Lung (tissue), 11 donors: ENCODE measurements at regions not wholly inside any gene's neighbourhood (a gene's known extent, or its start where the extent isn't known, plus 50 kb on each side); places are given as distances from the start of the nearest gene placed in this dataset.

Source experiments
- ATAC-seq: fragments of 200-7000 bp; cut with Tn5 transposase; one replicate; pipeline ENCODE4 v1.9.1; 2020; ENCODE audit warnings: moderate number of reproducible peaks; ENCODE audit not compliant: insufficient read depth, low FRiP score
- DNase-seq, 3 donors: peaks; one replicate each; pipeline ENCODE4 v3.0.0-alpha.2; 2013 to 2017
- H3K27ac ChIP-seq, 2 donors: one replicate each; pipeline ENCODE4 v1.5.1; 2013; ENCODE audit warnings: mild to moderate bottlenecking in 2 of 2, moderate library complexity in 2 of 2, control low read depth in 1 of 2, inconsistent platforms in 1 of 2, low read depth in 1 of 2, low read length in 1 of 2
- H3K27me3 ChIP-seq, 3 donors: one replicate each; pipeline ENCODE4 v1.5.1; 2013; ENCODE audit warnings: low read length in 2 of 3; ENCODE audit not compliant: control insufficient read depth in 3 of 3, insufficient read depth in 3 of 3
- H3K36me3 ChIP-seq, 4 donors: one replicate each; pipeline ENCODE4 v1.5.1; 2013; ENCODE audit warnings: low read length in 4 of 4, mild to moderate bottlenecking in 1 of 4, moderate library complexity in 1 of 4; ENCODE audit not compliant: control insufficient read depth in 4 of 4, insufficient read depth in 4 of 4
- H3K4me1 ChIP-seq, 5 donors: one replicate each; pipeline ENCODE4 v1.5.1; 2013; ENCODE audit warnings: low read length in 5 of 5, mild to moderate bottlenecking in 2 of 5, moderate library complexity in 1 of 5; ENCODE audit not compliant: control insufficient read depth in 5 of 5, insufficient read depth in 5 of 5
- H3K4me3 ChIP-seq: one replicate; pipeline ENCODE4 v1.5.1; 2013; ENCODE audit warnings: mild to moderate bottlenecking, control low read depth, moderate library complexity
- H3K9ac ChIP-seq, 2 donors: one replicate each; pipeline ENCODE4 v1.5.1; 2013; ENCODE audit warnings: low read length in 2 of 2, control low read depth in 1 of 2; ENCODE audit not compliant: insufficient read depth in 1 of 2
- H3K9me3 ChIP-seq, 4 donors: one replicate each; pipeline ENCODE4 v1.5.1; 2013; ENCODE audit warnings: low read length in 3 of 4, mild to moderate bottlenecking in 1 of 4, moderate library complexity in 1 of 4; ENCODE audit not compliant: control insufficient read depth in 4 of 4, insufficient read depth in 3 of 4
- WGBS, 2 donors: extraction: QIAGEN DNeasy Blood & Tissue Kit; methylation state at CpG; one replicate each; pipeline ENCODE4 v1.1.7; 2013; 5-methylcytosine and 5-hydroxymethylcytosine counted together
- TF ChIP-seq, protein P1 (sequence below): IDR thresholded peaks from 2 replicates; pipeline ENCODE4 v1.5.1; 2012; ENCODE audit warnings: mild to moderate bottlenecking; ENCODE audit errors: control extremely low read depth, extremely low read depth
- donor health status: control.
- donor health status: control.
- donor health status: Bipolar disorder and iron deficiency.
- donor health status: healthy.
- donor health status: DM: yes; HTN: yes; CAD: no.

DNA sequence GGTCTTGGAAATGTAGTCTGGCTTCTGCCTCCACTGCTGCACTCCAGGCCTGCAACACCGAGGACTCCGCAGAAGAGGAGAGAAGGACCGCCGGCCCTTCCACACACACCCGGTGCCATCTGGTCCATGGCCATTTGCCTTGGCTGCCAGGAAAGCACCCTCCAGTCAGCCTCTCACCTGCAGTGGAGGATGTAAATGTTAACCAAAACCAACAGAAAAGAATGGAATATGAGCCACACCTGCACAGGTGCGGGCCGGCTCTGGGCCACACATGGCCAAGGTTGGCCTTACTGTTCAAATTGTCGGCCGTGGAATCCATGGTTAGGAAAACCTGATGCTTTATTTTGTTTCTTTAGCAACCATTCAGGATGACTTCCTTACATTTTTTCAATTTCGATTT lies 178.3 kb upstream of the C2CD4B start:
- H3K4me3 ChIP-seq, result no peak overlapping the region
- no peak overlapping the region for H3K9ac ChIP-seq
- no peaks in the 10 kb centered on the region for H3K9me3 ChIP-seq
- H3K36me3 ChIP-seq, result no peaks in the 10 kb centered on the region
- H3K4me1 ChIP-seq, result peaks cover 0 to 3% (median 0%) of the 10 kb centered on the region in 5 donors
- H3K27ac ChIP-seq, result no peak overlapping the region
- no peak for DNase-seq
- H3K27me3 ChIP-seq, result no peaks in the 10 kb centered on the region
- ATAC-seq, result no peak
- 83 to 85% methylated on average over 8 to 10 of the region's 10 CpGs for WGBS, 2 donors
- TF ChIP-seq, protein P1, sequence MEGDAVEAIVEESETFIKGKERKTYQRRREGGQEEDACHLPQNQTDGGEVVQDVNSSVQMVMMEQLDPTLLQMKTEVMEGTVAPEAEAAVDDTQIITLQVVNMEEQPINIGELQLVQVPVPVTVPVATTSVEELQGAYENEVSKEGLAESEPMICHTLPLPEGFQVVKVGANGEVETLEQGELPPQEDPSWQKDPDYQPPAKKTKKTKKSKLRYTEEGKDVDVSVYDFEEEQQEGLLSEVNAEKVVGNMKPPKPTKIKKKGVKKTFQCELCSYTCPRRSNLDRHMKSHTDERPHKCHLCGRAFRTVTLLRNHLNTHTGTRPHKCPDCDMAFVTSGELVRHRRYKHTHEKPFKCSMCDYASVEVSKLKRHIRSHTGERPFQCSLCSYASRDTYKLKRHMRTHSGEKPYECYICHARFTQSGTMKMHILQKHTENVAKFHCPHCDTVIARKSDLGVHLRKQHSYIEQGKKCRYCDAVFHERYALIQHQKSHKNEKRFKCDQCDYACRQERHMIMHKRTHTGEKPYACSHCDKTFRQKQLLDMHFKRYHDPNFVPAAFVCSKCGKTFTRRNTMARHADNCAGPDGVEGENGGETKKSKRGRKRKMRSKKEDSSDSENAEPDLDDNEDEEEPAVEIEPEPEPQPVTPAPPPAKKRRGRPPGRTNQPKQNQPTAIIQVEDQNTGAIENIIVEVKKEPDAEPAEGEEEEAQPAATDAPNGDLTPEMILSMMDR, result no peak

DNA sequence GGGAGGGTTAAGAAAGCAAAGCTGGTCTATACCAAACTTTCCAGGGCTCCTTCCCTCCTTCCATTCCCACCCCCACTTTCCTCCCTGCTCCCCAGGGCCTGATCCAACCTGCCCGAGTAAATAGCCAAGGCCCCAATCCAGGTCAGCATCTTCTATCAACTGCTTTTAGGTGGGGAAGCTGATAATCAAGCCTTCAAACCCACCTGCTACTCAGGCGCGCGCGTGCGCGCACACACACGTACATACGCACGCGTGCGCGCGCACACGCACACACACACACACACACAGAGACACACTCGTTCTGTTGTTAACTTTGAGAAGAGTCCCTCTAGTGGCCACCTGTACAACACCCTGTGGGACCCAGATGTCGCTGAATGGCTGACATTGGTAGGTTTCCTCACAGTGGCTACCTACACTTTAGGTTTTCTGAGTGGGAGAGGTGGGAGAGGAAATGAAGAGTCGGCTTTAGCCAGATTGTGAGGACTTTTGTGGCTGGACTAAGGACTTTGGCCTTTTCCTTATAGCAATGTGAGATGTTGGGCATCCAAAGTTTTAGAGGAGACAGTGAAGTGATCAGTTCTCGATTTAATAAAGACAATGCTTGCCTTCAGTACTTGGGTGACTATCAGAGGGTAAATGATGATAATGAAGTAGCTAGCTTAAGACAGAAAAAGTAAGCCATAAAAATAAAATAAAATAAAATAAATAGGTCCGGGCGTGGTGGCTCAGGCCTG lies 179.9 kb upstream of the C2CD4B start:
- Histone ChIP-seq H3K4me3 (no peak overlapping the region), H3K27ac (no peak overlapping the region), H3K9me3 (no peaks in the 10 kb centered on the region), H3K36me3 (no peaks in the 10 kb centered on the region), H3K9ac (no peak overlapping the region), H3K27me3 (no peaks in the 10 kb centered on the region), H3K4me1 (peaks cover 0 to 3% (median 0%) of the 10 kb centered on the region in 5 donors)
- TF ChIP-seq, protein P1, result no peak
- DNase-seq (peak; percentile 62 to 83 (median 69)), ATAC-seq (peak; percentile 55)
- 37 to 42% methylated on average over 21 of the region's 21 CpGs for WGBS, 2 donors

DNA sequence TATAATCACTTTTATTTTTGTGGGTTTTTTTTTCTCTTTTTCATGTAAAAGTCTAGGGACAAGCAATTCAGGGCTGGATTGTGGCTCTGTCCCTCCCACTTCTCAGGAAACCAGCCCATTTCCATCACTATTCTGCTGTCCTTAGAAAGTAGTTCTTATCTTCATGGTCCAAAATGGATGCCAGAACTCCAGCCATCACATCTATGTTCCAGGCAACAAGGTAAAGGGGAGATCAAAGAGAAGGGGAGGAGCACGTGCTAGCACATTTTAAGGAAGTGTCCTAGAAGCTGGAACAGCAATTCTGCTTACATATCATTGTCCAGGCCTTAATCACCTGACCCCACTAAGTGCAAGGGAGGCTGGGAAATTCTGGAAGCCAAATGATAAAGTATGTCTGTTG lies 181.1 kb upstream of the C2CD4B start:
- DNase-seq (no peak), ATAC-seq (no peak)
- 74 to 84% methylated on average over 1 of the region's 1 CpG for WGBS, 2 donors
- H3K27me3 ChIP-seq, result no peaks in the 10 kb centered on the region
- no peak overlapping the region for H3K4me3 ChIP-seq
- no peak overlapping the region for H3K9ac ChIP-seq
- no peak overlapping the region for H3K27ac ChIP-seq
- no peaks in the 10 kb centered on the region for H3K36me3 ChIP-seq
- H3K9me3 ChIP-seq, result no peaks in the 10 kb centered on the region
- peaks cover 0 to 3% (median 0%) of the 10 kb centered on the region in 5 donors for H3K4me1 ChIP-seq
- TF ChIP-seq, protein P1, result no peak

DNA sequence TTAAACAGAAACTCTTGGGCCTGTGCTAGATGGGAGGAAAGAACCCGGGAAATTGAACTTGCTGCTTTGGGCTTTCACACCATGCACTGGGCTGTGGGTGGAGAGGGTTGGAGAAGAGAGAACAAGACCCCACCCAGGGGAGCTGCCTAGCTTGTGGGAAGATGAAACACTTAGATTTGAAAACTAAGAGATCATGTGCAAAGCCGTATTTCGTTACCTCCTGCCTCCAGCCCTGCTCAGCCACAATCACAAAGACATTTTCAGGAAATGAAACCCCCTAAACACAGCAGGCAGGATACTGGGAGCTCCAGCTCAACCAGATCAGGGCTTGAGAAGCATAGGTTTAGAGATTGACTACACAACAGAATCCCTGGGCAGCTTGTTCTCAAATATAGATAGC lies 183.0 kb upstream of the C2CD4B start:
- Histone ChIP-seq H3K9me3 (no peaks in the 10 kb centered on the region), H3K4me1 (peaks cover 0 to 3% (median 0%) of the 10 kb centered on the region in 5 donors), H3K27ac (no peak overlapping the region), H3K4me3 (no peak overlapping the region), H3K27me3 (no peaks in the 10 kb centered on the region), H3K36me3 (no peaks in the 10 kb centered on the region), H3K9ac (no peak overlapping the region)
- no peak for ATAC-seq
- WGBS, 2 donors, result 72 to 81% methylated on average over 3 of the region's 3 CpGs
- TF ChIP-seq, protein P1, result no peak
- DNase-seq, result no peak
